Breast epithelium (tissue), 3 donors: ENCODE measurements at regions not wholly inside any gene's neighbourhood (a gene's known extent, or its start where the extent isn't known, plus 50 kb on each side); places are given as distances from the start of the nearest gene placed in this dataset.

Experiments used
- POLR2A ChIP-seq: fragments of 450-650 bp; IDR thresholded peaks from one replicate; pipeline ENCODE4 v1.6.1; 2016; ENCODE audit warnings: antibody characterized with exemption, mild to moderate bottlenecking, moderate library complexity
- POLR2AphosphoS5 ChIP-seq, 3 donors: sonication (generic); formaldehyde crosslinking; IDR thresholded peaks; one replicate each; pipeline ENCODE4 v1.6.1; 2017; ENCODE audit warnings: antibody characterized with exemption in 3 of 3
- TF ChIP-seq, protein P1 (sequence below), 3 donors: fragments of 450-650 bp; IDR thresholded peaks; one replicate each; pipeline ENCODE4 v1.5.1; 2016 to 2017; ENCODE audit warnings: antibody characterized with exemption in 3 of 3, mild to moderate bottlenecking in 3 of 3, moderate library complexity in 3 of 3

DNA sequence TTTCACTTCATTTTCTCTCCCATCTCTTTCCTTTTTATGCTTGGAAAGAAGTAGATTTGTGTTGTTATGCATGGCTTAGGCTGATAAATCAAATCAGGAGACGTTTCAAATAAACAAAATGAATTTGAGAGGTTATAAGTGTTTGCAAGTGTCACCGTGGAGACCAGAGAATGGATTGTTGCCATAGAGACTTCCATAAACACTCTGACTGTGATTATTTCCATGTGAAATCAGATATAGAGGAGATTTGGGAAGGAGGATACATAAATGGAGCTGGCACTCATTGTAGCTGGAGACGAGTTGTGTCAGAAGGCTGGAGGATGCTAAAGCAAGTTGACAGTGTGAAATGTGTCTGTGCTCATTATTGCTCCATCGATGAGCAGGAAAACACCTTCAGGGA is 84.2 kb upstream of the PCSK1 start:
- TF ChIP-seq, protein P1, sequence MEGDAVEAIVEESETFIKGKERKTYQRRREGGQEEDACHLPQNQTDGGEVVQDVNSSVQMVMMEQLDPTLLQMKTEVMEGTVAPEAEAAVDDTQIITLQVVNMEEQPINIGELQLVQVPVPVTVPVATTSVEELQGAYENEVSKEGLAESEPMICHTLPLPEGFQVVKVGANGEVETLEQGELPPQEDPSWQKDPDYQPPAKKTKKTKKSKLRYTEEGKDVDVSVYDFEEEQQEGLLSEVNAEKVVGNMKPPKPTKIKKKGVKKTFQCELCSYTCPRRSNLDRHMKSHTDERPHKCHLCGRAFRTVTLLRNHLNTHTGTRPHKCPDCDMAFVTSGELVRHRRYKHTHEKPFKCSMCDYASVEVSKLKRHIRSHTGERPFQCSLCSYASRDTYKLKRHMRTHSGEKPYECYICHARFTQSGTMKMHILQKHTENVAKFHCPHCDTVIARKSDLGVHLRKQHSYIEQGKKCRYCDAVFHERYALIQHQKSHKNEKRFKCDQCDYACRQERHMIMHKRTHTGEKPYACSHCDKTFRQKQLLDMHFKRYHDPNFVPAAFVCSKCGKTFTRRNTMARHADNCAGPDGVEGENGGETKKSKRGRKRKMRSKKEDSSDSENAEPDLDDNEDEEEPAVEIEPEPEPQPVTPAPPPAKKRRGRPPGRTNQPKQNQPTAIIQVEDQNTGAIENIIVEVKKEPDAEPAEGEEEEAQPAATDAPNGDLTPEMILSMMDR (IDR thresholded peaks at IDR 0.05) = no peak
- no peak for TF ChIP-seq POLR2AphosphoS5 (IDR thresholded peaks at IDR 0.05)
- no peak for TF ChIP-seq POLR2A
